GM20000 (cell line): ENCODE measurements at regions not wholly inside any gene's neighbourhood (a gene's known extent, or its start where the extent isn't known, plus 50 kb on each side); places are given as distances from the start of the nearest gene placed in this dataset.
"Not testable (repeated sequence)": the region's sequence is repeated elsewhere in the genome, so short reads cannot be mapped to it uniquely, and the experiment has no call there.

ENCODE experiments used
- DNase-seq: peaks from one replicate; pipeline ENCODE4 v3.0.0; 2012; ENCODE audit warnings: low spot score
- TF ChIP-seq, protein P1 (sequence below): IDR thresholded peaks from 2 replicates; pipeline ENCODE4 v1.5.1; 2012; ENCODE audit warnings: mild to moderate bottlenecking, control low read depth; ENCODE audit errors: extremely low read depth, missing control alignments

DNA sequence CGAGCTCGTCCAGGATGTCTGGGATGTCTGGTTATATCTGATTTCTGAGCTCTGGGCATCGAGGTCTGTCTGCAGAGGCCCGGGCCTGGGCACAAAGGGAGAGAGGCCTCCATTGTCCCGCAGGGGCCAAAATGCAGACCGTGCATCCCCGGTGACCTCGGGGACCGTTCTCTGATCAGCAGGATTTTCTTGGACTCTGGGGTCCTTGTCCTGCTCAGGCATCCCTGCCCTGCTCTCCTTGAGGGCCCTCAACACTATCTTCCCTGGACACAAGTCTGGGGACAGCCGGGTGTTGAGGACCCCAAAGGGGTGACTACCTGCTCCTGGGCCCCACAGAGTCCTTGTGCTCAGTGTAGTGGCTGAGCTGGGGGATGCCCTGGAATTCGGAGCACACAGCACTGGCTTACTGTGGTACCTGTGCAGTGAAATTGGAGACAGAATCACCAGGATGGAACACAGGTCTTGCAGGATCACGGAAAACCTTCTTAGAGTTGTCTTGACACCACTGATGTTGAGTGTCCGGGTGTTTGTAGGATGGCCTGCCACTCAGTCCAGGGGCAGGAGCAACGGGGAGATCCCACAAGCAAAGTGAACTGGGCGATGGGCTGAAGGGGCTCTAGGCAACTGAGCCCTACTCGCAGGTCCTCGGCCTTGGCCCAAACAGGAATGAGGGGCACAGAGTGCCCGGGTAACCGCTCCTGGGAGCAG, 1369.2 kb downstream of the CDH12 start:
- DNase-seq = not testable (repeated sequence)

DNA sequence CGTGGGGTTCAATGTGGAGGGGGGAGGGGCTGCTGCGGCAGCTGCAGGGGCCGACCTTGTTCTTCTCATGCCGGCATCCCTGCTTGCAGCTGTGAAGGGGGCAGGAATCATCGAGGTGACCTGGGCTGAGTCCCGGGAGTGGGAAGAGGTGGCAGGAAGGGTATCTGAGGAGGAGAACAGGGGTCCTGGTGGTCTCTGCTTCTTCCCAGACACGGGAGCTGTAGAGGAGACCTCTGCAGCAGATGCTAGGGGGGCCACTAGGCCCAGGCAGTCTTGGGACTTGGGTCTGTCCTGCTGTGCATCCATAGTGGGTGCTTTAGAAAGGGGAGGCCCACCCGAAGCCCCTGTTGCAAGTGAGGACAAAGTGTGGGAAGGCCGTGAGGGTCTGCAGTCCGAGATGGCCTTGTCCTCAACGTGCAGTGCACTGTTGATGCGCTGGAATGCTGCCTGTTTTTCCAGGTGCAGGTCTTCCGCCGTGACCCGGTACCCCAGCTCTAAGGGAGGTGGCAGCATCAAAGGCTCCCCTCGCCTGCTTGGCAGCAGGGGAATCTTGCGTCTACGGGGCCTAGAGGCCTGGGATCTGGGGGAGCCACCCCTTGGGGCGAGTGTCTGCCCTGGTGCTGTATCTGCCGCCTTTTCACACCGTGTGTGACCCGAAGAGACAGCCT, 1370.0 kb downstream of the CDH12 start:
- DNase-seq = not testable (repeated sequence)

DNA sequence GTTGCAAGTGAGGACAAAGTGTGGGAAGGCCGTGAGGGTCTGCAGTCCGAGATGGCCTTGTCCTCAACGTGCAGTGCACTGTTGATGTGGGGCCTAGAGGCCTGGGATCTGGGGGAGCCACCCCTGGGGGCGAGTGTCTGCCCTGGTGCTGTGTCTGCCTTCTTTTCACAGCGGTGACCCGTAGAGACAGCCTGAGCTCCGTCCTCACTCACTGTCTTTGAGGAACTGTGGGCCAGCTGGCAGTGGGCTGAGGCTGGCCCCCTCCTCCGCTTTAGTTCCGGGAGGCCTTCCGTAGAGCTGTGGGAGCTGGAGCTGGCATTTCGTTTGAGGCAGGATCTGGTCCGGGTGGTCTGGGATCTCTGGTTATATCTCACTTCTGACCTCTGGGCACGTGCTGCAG, 1370.6 kb downstream of the CDH12 start:
- DNase-seq = not testable (repeated sequence)

DNA sequence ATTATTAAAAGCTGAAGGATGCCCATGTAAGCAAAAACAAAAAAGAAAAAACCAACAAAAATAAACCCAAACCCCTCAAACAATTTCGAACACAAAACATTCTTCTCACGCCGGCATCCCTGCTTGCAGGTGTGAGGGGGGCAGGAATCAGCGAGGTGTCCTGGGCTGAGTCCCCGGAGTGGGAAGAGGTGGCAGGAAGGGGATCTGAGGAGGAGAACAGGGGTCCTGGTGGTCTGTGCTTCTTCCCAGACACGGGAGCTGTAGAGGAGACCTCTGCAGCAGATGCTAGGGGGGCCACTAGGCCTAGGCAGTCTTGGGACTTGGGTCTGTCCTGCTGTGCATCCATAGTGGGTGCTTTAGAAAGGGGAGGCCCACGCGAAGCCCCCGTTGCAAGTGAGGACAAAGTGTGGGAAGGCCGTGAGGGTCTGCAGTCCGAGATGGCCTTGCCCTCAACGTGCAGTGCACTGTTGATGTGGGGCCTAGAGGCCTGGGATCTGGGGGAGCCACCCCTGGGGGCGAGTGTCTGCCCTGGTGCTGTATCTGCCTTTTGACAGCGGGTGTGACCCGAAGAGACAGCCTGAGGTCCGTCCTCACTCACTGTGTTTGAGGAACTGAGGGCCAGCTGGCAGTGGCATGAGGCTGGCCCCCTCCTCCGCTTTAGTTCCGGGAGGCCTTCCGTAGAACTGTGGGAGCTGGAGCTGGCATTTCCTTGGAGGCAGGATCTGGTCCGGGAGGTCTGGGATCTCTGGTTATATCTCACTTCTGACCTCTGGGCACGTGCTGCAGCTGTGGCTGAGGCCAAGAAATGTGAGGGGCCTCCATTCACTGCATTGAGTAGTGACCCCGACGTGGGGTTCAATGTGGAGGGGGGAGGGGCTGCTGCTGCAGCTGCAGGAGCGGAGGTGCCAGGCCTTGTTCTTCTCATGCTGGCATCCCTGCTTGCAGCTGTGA, 1371.5 kb downstream of the CDH12 start:
- not testable (repeated sequence) for DNase-seq

DNA sequence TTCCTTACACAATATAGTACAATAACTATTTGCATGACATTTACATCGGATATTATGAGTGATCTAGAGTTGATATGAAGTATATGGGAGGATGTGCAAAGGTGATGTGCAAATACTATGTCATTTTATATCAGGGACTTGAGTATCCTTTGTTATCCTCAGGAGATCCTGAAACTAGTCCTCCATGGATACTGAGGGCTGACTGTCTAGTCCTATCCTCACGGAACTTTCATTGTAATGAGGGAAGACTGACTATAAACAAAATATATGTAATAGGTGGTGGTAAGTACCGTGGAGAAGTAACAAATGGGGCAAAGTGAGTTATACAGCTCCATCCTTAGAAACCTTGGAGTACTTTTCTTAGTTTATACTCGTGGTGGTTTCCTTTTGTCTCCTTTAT, 1373.1 kb downstream of the CDH12 start:
- DNase-seq = not testable (repeated sequence)

DNA sequence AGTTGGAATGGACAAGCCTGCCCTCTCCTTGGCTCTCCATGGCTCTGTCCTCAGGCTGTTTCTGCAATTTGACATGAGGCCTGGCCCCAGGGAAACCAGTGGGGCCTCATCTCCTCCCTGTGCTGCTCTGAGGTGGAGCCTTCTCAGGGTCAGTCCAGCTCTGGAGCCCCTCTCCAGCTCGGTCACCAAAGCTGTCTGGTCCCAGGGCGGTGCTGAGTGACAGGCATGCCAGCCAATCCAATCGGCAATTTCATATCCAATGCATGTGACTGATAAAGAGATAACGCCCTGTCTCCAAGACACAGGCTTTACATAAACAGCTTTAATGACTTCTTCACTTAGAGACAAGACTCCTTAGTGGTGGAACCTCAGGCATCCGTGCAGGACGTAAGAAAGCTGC, 1379.2 kb downstream of the CDH12 start:
- DNase-seq = not testable (repeated sequence)

DNA sequence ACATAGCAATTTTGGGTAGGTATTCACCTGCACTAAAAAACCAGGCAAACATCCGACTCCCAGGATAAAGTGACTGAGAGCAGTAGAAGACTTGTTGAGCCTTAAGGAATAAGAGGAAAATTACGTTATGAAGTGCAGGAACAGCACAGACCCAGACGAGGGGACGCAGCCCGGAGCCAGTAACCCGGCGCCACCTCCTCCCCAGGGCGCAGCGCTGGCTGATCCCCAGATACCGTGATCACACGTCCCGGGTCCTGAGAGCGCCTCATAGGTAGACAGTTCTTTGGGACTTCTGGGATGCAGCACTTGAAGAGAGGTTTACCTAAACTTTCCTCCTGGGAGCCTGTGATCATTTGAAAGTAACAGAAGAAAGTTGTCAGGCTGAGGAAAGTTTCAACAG, 1379.7 kb downstream of the CDH12 start:
- DNase-seq = not testable (repeated sequence)

DNA sequence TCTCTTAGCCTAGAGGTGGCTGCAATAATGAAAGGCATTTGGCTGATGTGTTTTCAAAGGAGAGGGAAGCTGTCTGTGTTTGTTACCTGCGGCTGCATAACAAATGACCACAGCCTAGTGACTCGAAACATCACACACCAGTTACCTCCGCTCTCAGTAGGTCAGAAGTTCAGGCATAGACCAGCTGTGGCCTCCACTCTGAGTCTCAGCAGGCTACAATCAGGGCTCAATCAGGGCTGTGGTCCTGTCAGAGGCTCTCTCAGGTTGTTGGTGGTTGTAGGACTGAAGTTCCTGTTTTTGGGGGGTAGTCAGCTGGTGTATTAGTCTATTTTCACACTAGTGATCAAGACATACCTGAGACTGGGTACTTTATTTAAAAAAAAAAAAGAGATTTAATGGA, 1381.5 kb downstream of the CDH12 start:
- not testable (repeated sequence) for DNase-seq

DNA sequence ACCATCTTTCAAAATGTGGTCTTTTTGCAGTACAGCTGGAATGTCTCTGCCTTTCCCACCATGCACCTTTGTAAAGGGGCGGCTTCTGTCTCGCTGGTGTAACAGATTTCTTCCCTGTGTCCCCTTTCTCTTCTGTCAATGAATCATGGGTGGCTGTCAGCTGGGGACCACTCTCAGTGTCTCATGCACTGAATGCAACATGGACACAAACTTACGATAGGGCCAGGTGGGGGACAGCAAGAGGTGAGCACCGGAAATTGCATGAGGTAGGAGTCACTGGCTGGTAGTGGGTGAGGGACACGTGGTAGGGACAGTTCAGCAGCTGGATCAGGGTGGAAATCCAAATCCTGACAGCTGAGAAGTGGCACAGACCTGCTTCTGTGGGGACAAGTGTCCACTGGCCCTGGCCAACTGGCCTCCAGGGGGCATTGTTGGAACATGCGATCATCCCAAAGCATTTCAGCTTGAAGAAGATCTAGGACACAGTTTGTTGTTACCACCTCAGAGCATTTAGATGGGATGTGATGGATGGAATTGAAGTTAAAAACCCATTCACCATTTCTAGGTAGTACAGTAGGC, 1383.5 kb downstream of the CDH12 start:
- DNase-seq = not testable (repeated sequence)

DNA sequence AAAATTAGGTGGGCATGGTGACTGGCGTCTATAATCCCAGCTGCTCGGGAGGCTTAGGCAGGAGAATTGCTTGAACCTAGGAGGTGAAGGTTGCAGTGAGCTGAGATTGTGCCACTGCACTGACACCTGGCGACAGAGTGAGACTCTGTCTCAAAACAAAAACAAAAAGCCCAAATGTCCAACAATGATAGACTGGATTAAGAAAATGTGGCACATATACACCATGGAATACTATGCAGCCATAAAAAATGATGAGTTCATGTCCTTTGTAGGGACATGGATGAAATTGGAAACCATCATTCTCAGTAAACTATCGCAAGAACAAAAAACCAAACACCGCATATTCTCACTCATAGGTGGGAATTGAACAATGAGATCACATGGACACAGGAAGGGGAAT, 1385.6 kb downstream of the CDH12 start:
- not testable (repeated sequence) for DNase-seq

DNA sequence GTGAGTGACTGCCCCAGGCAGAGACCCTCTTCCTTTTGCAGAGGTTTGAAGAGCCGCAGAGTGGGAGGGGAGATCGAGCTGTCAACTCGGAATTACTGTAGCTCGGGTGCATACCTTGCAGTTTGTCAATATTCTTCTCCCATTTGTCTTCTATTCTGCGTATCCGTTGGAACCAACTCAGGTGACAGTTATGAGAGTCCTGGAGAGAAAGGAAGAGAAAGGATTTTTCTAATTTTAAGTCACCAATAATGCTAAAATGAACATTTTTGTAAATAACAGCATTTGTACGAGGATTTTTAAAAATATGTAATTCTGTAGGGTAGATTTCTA, 1393.4 kb downstream of the CDH12 start:
- not testable (repeated sequence) for DNase-seq

DNA sequence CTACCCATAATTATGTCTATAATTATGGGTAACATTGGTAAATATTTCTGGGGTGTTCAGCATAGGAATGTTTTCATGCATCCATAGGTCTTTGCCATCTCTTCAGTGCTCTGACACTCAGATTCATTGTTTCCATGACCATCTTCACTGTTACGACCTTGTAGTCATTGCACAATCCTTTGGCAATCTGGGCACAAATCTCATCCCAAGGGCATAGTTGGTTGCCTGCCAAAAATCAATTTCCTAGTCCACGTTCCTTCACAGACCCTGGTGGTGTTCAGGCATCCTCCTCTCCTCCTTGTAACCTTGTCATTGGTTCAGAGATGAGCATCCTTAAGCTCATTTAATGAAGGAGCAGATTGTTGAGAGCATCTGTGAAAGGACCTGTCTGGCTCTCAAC, 1400.7 kb downstream of the CDH12 start:
- TF ChIP-seq, protein P1, sequence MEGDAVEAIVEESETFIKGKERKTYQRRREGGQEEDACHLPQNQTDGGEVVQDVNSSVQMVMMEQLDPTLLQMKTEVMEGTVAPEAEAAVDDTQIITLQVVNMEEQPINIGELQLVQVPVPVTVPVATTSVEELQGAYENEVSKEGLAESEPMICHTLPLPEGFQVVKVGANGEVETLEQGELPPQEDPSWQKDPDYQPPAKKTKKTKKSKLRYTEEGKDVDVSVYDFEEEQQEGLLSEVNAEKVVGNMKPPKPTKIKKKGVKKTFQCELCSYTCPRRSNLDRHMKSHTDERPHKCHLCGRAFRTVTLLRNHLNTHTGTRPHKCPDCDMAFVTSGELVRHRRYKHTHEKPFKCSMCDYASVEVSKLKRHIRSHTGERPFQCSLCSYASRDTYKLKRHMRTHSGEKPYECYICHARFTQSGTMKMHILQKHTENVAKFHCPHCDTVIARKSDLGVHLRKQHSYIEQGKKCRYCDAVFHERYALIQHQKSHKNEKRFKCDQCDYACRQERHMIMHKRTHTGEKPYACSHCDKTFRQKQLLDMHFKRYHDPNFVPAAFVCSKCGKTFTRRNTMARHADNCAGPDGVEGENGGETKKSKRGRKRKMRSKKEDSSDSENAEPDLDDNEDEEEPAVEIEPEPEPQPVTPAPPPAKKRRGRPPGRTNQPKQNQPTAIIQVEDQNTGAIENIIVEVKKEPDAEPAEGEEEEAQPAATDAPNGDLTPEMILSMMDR = no peak
- DNase-seq = no peak

DNA sequence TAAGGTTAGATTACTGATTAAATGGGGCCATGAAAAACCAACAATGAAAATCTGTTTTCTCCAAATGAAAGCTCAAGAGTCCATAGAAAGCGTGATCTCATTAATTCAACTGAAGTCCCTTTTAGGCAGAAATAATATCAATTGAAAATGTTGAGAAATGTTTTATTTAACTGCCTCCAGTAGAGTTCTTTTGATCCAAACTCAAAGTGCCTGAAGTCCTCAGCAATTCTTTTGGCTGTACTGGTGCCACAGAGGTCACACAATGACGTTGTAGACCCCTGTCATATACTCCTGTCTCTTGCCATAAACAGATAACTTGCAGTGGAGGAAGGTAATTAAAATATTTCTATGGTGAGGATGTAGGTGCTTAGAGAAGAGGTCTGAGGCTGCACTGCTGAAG, 1420.5 kb downstream of the CDH12 start:
- TF ChIP-seq, protein P1 = no peak
- no peak for DNase-seq
